NCI-H748 treated with DMSO at 0.1 percent for 48 hours (cell line): ENCODE measurements at regions not wholly inside any gene's neighbourhood (a gene's known extent, or its start where the extent isn't known, plus 50 kb on each side); places are given as distances from the start of the nearest gene placed in this dataset.

ENCODE experiments used
- DNase-seq: peaks from one replicate; lab custom pipeline; 2025; lab: John Stamatoyannopoulos, UW

- no peak for DNase-seq
Measured at GRCh38 chr5:36355516-36355915, 53.8 kb upstream of the RANBP3L start.

GRCh38 chr5:36356915-36357314 lies 55.2 kb upstream of the RANBP3L start:
- no peak for DNase-seq

- DNase-seq = no peak
Measured at GRCh38 chr5:36357391-36357975, 55.8 kb upstream of the RANBP3L start.

GRCh38 chr5:36359267-36359666 lies 57.6 kb upstream of the RANBP3L start:
- DNase-seq = no peak

GRCh38 chr5:36360307-36360706 lies 58.6 kb upstream of the RANBP3L start:
- DNase-seq = no peak

- DNase-seq = no peak
Measured at GRCh38 chr5:36363101-36363500, 61.4 kb upstream of the RANBP3L start.

GRCh38 chr5:36363744-36364143 lies 62.0 kb upstream of the RANBP3L start:
- no peak for DNase-seq

- DNase-seq = no peak
Measured at GRCh38 chr5:36364473-36364872, 62.8 kb upstream of the RANBP3L start.

GRCh38 chr5:36365896-36366295 lies 64.2 kb upstream of the RANBP3L start:
- no peak for DNase-seq

- no peak for DNase-seq
Measured at GRCh38 chr5:36366883-36367282, 65.2 kb upstream of the RANBP3L start.

- no peak for DNase-seq
Measured at GRCh38 chr5:36367524-36367923, 65.8 kb upstream of the RANBP3L start.

- DNase-seq = no peak
Measured at GRCh38 chr5:36369219-36369690, 67.6 kb upstream of the RANBP3L start.

GRCh38 chr5:36370073-36370472 lies 68.4 kb upstream of the RANBP3L start:
- DNase-seq = no peak

GRCh38 chr5:36371366-36371765 lies 69.7 kb upstream of the RANBP3L start:
- DNase-seq = no peak

- DNase-seq = no peak
Measured at GRCh38 chr5:36373527-36374086, 71.9 kb upstream of the RANBP3L start.

GRCh38 chr5:36374266-36374862 lies 72.7 kb upstream of the RANBP3L start:
- DNase-seq = no peak

- no peak for DNase-seq
Measured at GRCh38 chr5:36377192-36377591, 75.5 kb upstream of the RANBP3L start.

- DNase-seq = no peak
Measured at GRCh38 chr5:36378551-36378950, 76.8 kb upstream of the RANBP3L start.

- no peak for DNase-seq
Measured at GRCh38 chr5:36382890-36383289, 81.2 kb upstream of the RANBP3L start.

- DNase-seq = no peak
Measured at GRCh38 chr5:36383942-36384341, 82.2 kb upstream of the RANBP3L start.

- no peak for DNase-seq
Measured at GRCh38 chr5:36384845-36385244, 83.1 kb upstream of the RANBP3L start.

- no peak for DNase-seq
Measured at GRCh38 chr5:36385495-36385894, 83.8 kb upstream of the RANBP3L start.

GRCh38 chr5:36388288-36388687 lies 86.6 kb upstream of the RANBP3L start:
- no peak for DNase-seq

- no peak for DNase-seq
Measured at GRCh38 chr5:36389245-36389644, 87.5 kb upstream of the RANBP3L start.
